Neural progenitor cell (in vitro differentiated cells): ENCODE measurements at regions not wholly inside any gene's neighbourhood (a gene's known extent, or its start where the extent isn't known, plus 50 kb on each side); places are given as distances from the start of the nearest gene placed in this dataset.

Experiments used
- DNase-seq: peaks from one replicate; pipeline ENCODE4 v3.0.0-alpha.2; 2016; ENCODE audit warnings: low spot score
- H2AFZ ChIP-seq: fragments of 200-600 bp; sonication (generic); replicated peaks from 2 replicates; pipeline ENCODE4 v1.6.1; 2016; ENCODE audit warnings: antibody characterized with exemption
- H3F3A ChIP-seq: fragments of 200-600 bp; sonication (generic); 2 replicates; pipeline ENCODE4 v1.6.1; 2016; ENCODE audit warnings: antibody characterized with exemption, low read depth
- H3K27ac ChIP-seq: fragments of 200-600 bp; sonication (generic); 2 replicates; pipeline ENCODE4 v1.5.1; 2016; ENCODE audit warnings: mild to moderate bottlenecking
- H3K27me3 ChIP-seq: fragments of 200-600 bp; sonication (generic); 2 replicates; pipeline ENCODE4 v1.6.1; 2016; ENCODE audit warnings: mild to moderate bottlenecking, moderate library complexity
- H3K36me3 ChIP-seq: fragments of 200-600 bp; sonication (generic); 2 replicates; pipeline ENCODE4 v1.5.1; 2016
- H3K4me1 ChIP-seq: fragments of 200-600 bp; sonication (generic); 2 replicates; pipeline ENCODE4 v1.6.1; 2016; ENCODE audit warnings: mixed run types
- H3K4me2 ChIP-seq: fragments of 200-600 bp; sonication (generic); 2 replicates; pipeline ENCODE4 v1.6.1; 2016
- H3K4me3 ChIP-seq: fragments of 200-600 bp; sonication (generic); 2 replicates; pipeline ENCODE4 v1.5.1; 2016
- H3K79me2 ChIP-seq: fragments of 200-600 bp; sonication (generic); 2 replicates; pipeline ENCODE4 v1.6.1; 2016; ENCODE audit warnings: low read depth
- H3K9ac ChIP-seq: fragments of 200-600 bp; sonication (generic); 2 replicates; pipeline ENCODE4 v1.6.1; 2016
- H3K9me3 ChIP-seq: fragments of 200-600 bp; sonication (generic); 2 replicates; pipeline ENCODE4 v1.5.1; 2016; ENCODE audit warnings: low read depth
- H4K20me1 ChIP-seq: fragments of 200-600 bp; sonication (generic); 2 replicates; pipeline ENCODE4 v1.6.1; 2016; ENCODE audit warnings: low read depth
- H3K27ac Mint-ChIP-seq: 3 replicates; pipeline ENCODE4 v1.8.0; 2021; ENCODE audit warnings: mixed read lengths
- H3K27me3 Mint-ChIP-seq: 2 replicates; pipeline ENCODE4 v1.8.0; 2022; ENCODE audit warnings: low read depth, mild to moderate bottlenecking, inconsistent platforms, moderate library complexity, mixed read lengths; ENCODE audit not compliant: insufficient read depth
- H3K36me3 Mint-ChIP-seq: 3 replicates; pipeline ENCODE4 v1.8.0; 2021; ENCODE audit warnings: mixed read lengths
- H3K4me1 Mint-ChIP-seq: 3 replicates; pipeline ENCODE4 v1.8.0; 2021; ENCODE audit warnings: mixed read lengths
- H3K4me3 Mint-ChIP-seq: 3 replicates; pipeline ENCODE4 v1.8.0; 2021; ENCODE audit warnings: mild to moderate bottlenecking, moderate library complexity, mixed read lengths
- H3K9me3 Mint-ChIP-seq: 3 replicates; pipeline ENCODE4 v1.8.0; 2020; ENCODE audit warnings: mixed read lengths
- CTCF ChIP-seq: fragments of 200-600 bp; sonication (generic); IDR thresholded peaks from 2 replicates; pipeline ENCODE4 v1.5.1; 2017; ENCODE audit warnings: antibody characterized with exemption, mild to moderate bottlenecking
- EZH2 ChIP-seq: fragments of 200-600 bp; sonication (generic); IDR thresholded peaks from 2 replicates; pipeline ENCODE4 v1.6.1; 2017; ENCODE audit warnings: antibody characterized with exemption, mild to moderate bottlenecking, moderate library complexity
- EZH2phosphoT487 ChIP-seq: fragments of 200-600 bp; sonication (generic); IDR thresholded peaks from 2 replicates; pipeline ENCODE4 v1.6.1; 2017; ENCODE audit warnings: antibody characterized with exemption

GRCh38 chr20:56181583-56181982, 66.9 kb upstream of the MC3R start:
- no peaks in the 10 kb centered on the region for H3K4me1 ChIP-seq
- Mint-ChIP-seq H3K4me3 (no peak overlapping the region), H3K27ac (no peak overlapping the region), H3K27me3 (peaks cover 9% of the 10 kb centered on the region), H3K9me3 (peaks cover 6% of the 10 kb centered on the region), H3K4me1 (no peaks in the 10 kb centered on the region), H3K36me3 (no peaks in the 10 kb centered on the region)
- H3K36me3 ChIP-seq, result no peaks in the 10 kb centered on the region
- no peak overlapping the region for H3K4me3 ChIP-seq
- no peaks in the 10 kb centered on the region for H3F3A ChIP-seq
- no peak for DNase-seq
- no peaks in the 10 kb centered on the region for H4K20me1 ChIP-seq
- H3K9me3 ChIP-seq, result no peaks in the 10 kb centered on the region
- H2AFZ ChIP-seq, result no peak overlapping the region
- H3K27ac ChIP-seq, result no peak overlapping the region
- no peak overlapping the region for H3K9ac ChIP-seq
- TF ChIP-seq CTCF (peak; percentile 32), EZH2 (no peak), EZH2phosphoT487 (no peak)
- no peak overlapping the region for H3K4me2 ChIP-seq
- H3K79me2 ChIP-seq, result no peaks in the 10 kb centered on the region
- no peaks in the 10 kb centered on the region for H3K27me3 ChIP-seq

GRCh38 chr20:56187534-56188165, 60.9 kb upstream of the MC3R start:
- no peak overlapping the region for H3K27ac ChIP-seq
- H4K20me1 ChIP-seq, result no peaks in the 10 kb centered on the region
- H3K9me3 ChIP-seq, result no peaks in the 10 kb centered on the region
- H3K27ac Mint-ChIP-seq, result no peak overlapping the region
- no peaks in the 10 kb centered on the region for H3K27me3 ChIP-seq
- no peak overlapping the region for H3K4me3 Mint-ChIP-seq
- no peak overlapping the region for H3K4me3 ChIP-seq
- no peaks in the 10 kb centered on the region for H3F3A ChIP-seq
- H3K27me3 Mint-ChIP-seq, result peaks cover 9% of the 10 kb centered on the region
- no peaks in the 10 kb centered on the region for H3K4me1 ChIP-seq
- peak overlapping the region; percentile 72 for H2AFZ ChIP-seq
- no peaks in the 10 kb centered on the region for H3K79me2 ChIP-seq
- peaks cover 7% of the 10 kb centered on the region for H3K9me3 Mint-ChIP-seq
- no peaks in the 10 kb centered on the region for H3K4me1 Mint-ChIP-seq
- H3K9ac ChIP-seq, result no peak overlapping the region
- no peaks in the 10 kb centered on the region for H3K36me3 ChIP-seq
- H3K4me2 ChIP-seq, result no peak overlapping the region
- H3K36me3 Mint-ChIP-seq, result no peaks in the 10 kb centered on the region
- no peak for TF ChIP-seq EZH2phosphoT487
- TF ChIP-seq CTCF, result peak; percentile 52
- no peak for TF ChIP-seq EZH2
- DNase-seq, result peak; percentile 30

GRCh38 chr20:56194042-56194441, 54.5 kb upstream of the MC3R start:
- no peak overlapping the region for H3K27ac Mint-ChIP-seq

More at GRCh38 chr20:56194042-56194441, 54.5 kb upstream of the MC3R start:
- Histone ChIP-seq H3K4me3 (no peak overlapping the region), H3K9me3 (no peaks in the 10 kb centered on the region), H3K36me3 (no peaks in the 10 kb centered on the region), H3K4me1 (no peaks in the 10 kb centered on the region), H3K79me2 (no peaks in the 10 kb centered on the region), H2AFZ (no peak overlapping the region), H4K20me1 (no peaks in the 10 kb centered on the region), H3K27ac (no peak overlapping the region), H3K4me2 (no peak overlapping the region), H3K27me3 (no peaks in the 10 kb centered on the region), H3K9ac (no peak overlapping the region), H3F3A (no peaks in the 10 kb centered on the region)
- Mint-ChIP-seq H3K4me3 (no peak overlapping the region), H3K9me3 (peaks cover 17% of the 10 kb centered on the region), H3K36me3 (no peaks in the 10 kb centered on the region), H3K27me3 (peaks cover 2% of the 10 kb centered on the region), H3K4me1 (no peaks in the 10 kb centered on the region)
- TF ChIP-seq EZH2, result no peak
- TF ChIP-seq EZH2phosphoT487, result no peak
- no peak for TF ChIP-seq CTCF
- DNase-seq, result no peak
